GM23338 (cell line): ENCODE measurements at regions not wholly inside any gene's neighbourhood (a gene's known extent, or its start where the extent isn't known, plus 50 kb on each side); places are given as distances from the start of the nearest gene placed in this dataset.
A peak's percentile ranks its signal among the peaks of the same experiment; 100 is the strongest.

Experiments used
- ATAC-seq: fragments of 200-7000 bp; cut with Tn5 transposase; 3 replicates; pipeline ENCODE4 v1.9.1; 2020
- DNase-seq: peaks from one replicate; pipeline ENCODE4 v3.0.0-alpha.2; 2015; ENCODE audit warnings: low spot score
- H2AFZ ChIP-seq: fragments of 200-600 bp; sonication (generic); 2 replicates; pipeline ENCODE4 v1.8.0; 2016; ENCODE audit warnings: antibody characterized with exemption, mild to moderate bottlenecking, moderate library complexity
- H3F3A ChIP-seq: fragments of 200-600 bp; sonication (generic); replicated peaks from 2 replicates; pipeline ENCODE4 v1.8.0; 2017; ENCODE audit warnings: antibody characterized with exemption, mixed run types, low read depth
- H3K27ac ChIP-seq: fragments of 200-600 bp; sonication (generic); 2 replicates; pipeline ENCODE4 v1.6.1; 2016; ENCODE audit warnings: low read depth
- H3K27me3 ChIP-seq: fragments of 200-600 bp; sonication (generic); 2 replicates; pipeline ENCODE4 v1.8.0; 2016; ENCODE audit warnings: mild to moderate bottlenecking, mixed run types, moderate library complexity; ENCODE audit not compliant: insufficient read depth
- H3K36me3 ChIP-seq: fragments of 200-600 bp; sonication (generic); 2 replicates; pipeline ENCODE4 v1.8.0; 2016; ENCODE audit warnings: mild to moderate bottlenecking; ENCODE audit not compliant: insufficient read depth
- H3K4me1 ChIP-seq: fragments of 200-600 bp; sonication (generic); 2 replicates; pipeline ENCODE4 v1.8.0; 2016; ENCODE audit warnings: mild to moderate bottlenecking, moderate library complexity; ENCODE audit not compliant: insufficient read depth
- H3K4me2 ChIP-seq: fragments of 200-600 bp; sonication (generic); 2 replicates; pipeline ENCODE4 v1.7.1; 2017; ENCODE audit warnings: mixed run types
- H3K4me3 ChIP-seq: fragments of 200-600 bp; sonication (generic); 2 replicates; pipeline ENCODE4 v1.6.1; 2016; ENCODE audit warnings: mixed run types
- H3K79me2 ChIP-seq: fragments of 200-600 bp; sonication (generic); replicated peaks from 2 replicates; pipeline ENCODE4 v1.8.0; 2017; ENCODE audit warnings: mild to moderate bottlenecking; ENCODE audit not compliant: insufficient read depth
- H3K9me2 ChIP-seq: fragments of 200-600 bp; sonication (generic); 2 replicates; pipeline ENCODE4 v1.8.0; 2017; ENCODE audit not compliant: insufficient read depth
- H4K20me1 ChIP-seq: fragments of 200-600 bp; sonication (generic); replicated peaks from 2 replicates; pipeline ENCODE4 v1.8.0; 2017; ENCODE audit warnings: mild to moderate bottlenecking; ENCODE audit not compliant: insufficient read depth
- H3K27ac Mint-ChIP-seq: 2 replicates; pipeline ENCODE4 v1.8.0; 2020; ENCODE audit warnings: inconsistent platforms, mild to moderate bottlenecking, moderate library complexity, mixed read lengths
- H3K27me3 Mint-ChIP-seq: 3 replicates; pipeline ENCODE4 v1.8.0; 2022; ENCODE audit warnings: low read depth, mild to moderate bottlenecking, moderate library complexity, mixed read lengths, inconsistent platforms; ENCODE audit not compliant: insufficient read depth, poor library complexity
- H3K36me3 Mint-ChIP-seq: 3 replicates; pipeline ENCODE4 v1.8.0; 2021; ENCODE audit warnings: low read depth, mild to moderate bottlenecking, inconsistent platforms, moderate library complexity, mixed read lengths
- H3K4me1 Mint-ChIP-seq: 3 replicates; pipeline ENCODE4 v1.8.0; 2020; ENCODE audit warnings: mild to moderate bottlenecking, inconsistent platforms, mixed read lengths
- H3K4me3 Mint-ChIP-seq: 3 replicates; pipeline ENCODE4 v1.8.0; 2021; ENCODE audit warnings: moderate library complexity, mild to moderate bottlenecking, inconsistent platforms, mixed read lengths
- H3K9me3 Mint-ChIP-seq: 3 replicates; pipeline ENCODE4 v1.8.0; 2020; ENCODE audit warnings: moderate library complexity, mild to moderate bottlenecking, inconsistent platforms, mixed read lengths
- CREB1 ChIP-seq: fragments of 250-450 bp; sonication (Bioruptor Pico); IDR thresholded peaks from 2 replicates; pipeline ENCODE4 v1.5.0; 2020; ENCODE audit warnings: low read depth, mild to moderate bottlenecking, moderate library complexity
- NANOG ChIP-seq: IDR thresholded peaks from 2 replicates; pipeline ENCODE4 v1.6.1; 2016; ENCODE audit warnings: antibody characterized with exemption, borderline replicate concordance
- ZNF331 ChIP-seq: fragments of 250-450 bp; sonication (Bioruptor Pico); IDR thresholded peaks from 2 replicates; pipeline ENCODE4 v1.5.0; 2020; ENCODE audit warnings: low read depth, mild to moderate bottlenecking, moderate library complexity
- TF ChIP-seq, protein P1 (sequence below): fragments of 250-450 bp; sonication (Bioruptor Pico); IDR thresholded peaks from 2 replicates; pipeline ENCODE4 v1.5.0; 2020; ENCODE audit warnings: mild to moderate bottlenecking, moderate library complexity
- TF ChIP-seq, protein P2 (sequence below), 2 experiments: fragments of 200-600 bp in 1 of 2; sonication (generic) in 1 of 2; conservative IDR thresholded peaks; 2 replicates each; pipeline versions ENCODE4 v1.5.1 to v1.6.1; 2016 to 2017; ENCODE audit warnings: antibody characterized with exemption in 2 of 2, low read depth in 2 of 2, mild to moderate bottlenecking in 2 of 2, moderate library complexity in 1 of 2

DNA sequence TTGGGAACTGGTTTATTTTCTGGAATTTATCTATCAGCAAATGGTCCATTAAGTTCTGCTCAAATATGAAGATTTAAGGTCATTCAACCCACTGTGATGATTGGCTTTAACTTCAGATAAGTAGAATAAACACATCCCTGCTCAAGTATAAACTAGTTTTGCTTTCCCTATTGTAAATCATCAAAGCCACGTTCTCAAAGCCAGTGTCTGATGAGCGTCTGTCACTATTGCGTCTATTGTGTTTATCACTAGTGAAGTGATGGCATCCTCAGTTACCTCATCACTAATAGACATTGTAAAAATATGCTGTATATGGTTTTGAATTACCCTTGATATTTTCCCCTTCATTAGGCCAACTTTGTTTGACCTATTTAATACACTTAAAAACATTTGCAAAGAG is 351.3 kb downstream of the BCAT1 start (continued):
- TF ChIP-seq, protein P1, sequence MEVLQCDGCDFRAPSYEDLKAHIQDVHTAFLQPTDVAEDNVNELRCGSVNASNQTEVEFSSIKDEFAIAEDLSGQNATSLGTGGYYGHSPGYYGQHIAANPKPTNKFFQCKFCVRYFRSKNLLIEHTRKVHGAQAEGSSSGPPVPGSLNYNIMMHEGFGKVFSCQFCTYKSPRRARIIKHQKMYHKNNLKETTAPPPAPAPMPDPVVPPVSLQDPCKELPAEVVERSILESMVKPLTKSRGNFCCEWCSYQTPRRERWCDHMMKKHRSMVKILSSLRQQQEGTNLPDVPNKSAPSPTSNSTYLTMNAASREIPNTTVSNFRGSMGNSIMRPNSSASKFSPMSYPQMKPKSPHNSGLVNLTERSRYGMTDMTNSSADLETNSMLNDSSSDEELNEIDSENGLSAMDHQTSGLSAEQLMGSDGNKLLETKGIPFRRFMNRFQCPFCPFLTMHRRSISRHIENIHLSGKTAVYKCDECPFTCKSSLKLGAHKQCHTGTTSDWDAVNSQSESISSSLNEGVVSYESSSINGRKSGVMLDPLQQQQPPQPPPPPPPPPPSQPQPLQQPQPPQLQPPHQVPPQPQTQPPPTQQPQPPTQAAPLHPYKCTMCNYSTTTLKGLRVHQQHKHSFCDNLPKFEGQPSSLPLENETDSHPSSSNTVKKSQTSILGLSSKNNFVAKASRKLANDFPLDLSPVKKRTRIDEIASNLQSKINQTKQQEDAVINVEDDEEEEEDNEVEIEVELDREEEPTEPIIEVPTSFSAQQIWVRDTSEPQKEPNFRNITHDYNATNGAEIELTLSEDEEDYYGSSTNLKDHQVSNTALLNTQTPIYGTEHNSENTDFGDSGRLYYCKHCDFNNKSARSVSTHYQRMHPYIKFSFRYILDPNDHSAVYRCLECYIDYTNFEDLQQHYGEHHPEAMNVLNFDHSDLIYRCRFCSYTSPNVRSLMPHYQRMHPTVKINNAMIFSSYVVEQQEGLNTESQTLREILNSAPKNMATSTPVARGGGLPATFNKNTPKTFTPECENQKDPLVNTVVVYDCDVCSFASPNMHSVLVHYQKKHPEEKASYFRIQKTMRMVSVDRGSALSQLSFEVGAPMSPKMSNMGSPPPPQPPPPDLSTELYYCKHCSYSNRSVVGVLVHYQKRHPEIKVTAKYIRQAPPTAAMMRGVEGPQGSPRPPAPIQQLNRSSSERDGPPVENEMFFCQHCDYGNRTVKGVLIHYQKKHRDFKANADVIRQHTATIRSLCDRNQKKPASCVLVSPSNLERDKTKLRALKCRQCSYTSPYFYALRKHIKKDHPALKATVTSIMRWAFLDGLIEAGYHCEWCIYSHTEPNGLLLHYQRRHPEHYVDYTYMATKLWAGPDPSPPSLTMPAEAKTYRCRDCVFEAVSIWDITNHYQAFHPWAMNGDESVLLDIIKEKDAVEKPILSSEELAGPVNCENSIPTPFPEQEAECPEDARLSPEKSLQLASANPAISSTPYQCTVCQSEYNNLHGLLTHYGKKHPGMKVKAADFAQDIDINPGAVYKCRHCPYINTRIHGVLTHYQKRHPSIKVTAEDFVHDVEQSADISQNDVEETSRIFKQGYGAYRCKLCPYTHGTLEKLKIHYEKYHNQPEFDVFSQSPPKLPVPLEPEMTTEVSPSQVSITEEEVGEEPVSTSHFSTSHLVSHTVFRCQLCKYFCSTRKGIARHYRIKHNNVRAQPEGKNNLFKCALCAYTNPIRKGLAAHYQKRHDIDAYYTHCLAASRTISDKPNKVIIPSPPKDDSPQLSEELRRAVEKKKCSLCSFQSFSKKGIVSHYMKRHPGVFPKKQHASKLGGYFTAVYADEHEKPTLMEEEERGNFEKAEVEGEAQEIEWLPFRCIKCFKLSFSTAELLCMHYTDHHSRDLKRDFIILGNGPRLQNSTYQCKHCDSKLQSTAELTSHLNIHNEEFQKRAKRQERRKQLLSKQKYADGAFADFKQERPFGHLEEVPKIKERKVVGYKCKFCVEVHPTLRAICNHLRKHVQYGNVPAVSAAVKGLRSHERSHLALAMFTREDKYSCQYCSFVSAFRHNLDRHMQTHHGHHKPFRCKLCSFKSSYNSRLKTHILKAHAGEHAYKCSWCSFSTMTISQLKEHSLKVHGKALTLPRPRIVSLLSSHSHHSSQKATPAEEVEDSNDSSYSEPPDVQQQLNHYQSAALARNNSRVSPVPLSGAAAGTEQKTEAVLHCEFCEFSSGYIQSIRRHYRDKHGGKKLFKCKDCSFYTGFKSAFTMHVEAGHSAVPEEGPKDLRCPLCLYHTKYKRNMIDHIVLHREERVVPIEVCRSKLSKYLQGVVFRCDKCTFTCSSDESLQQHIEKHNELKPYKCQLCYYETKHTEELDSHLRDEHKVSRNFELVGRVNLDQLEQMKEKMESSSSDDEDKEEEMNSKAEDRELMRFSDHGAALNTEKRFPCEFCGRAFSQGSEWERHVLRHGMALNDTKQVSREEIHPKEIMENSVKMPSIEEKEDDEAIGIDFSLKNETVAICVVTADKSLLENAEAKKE (CRISPR knock-in tag) = no peak
- TF ChIP-seq NANOG (no peak), CREB1 (CRISPR knock-in tag) (no peak), ZNF331 (CRISPR knock-in tag) (no peak)

DNA sequence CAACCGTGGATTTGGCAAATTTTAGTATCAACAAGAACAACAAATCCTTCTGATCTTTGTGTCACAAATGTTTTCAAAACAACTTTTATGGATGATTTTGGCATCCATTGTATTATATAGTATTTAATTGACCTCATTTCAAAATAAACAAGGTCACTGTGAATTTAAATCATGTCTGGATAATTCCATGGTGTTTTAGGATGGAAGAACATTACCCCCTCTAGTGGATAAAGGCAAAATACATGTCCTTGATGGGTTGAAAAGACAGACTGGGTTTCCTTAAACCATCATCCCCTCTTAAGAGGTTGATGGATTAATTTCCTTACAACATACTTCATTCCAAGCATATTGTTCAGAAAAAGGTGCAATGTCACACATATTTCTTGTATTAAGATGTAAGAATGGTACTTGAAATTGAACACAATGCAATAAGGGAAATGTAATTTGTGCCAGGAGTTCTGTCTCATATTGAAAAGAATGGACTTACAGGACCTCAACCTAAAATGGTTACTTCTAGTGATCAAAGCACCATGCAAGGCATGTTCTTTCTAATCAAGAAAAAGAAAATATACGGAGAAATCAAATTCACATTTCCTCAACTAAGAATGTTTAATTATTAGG is 352.0 kb downstream of the BCAT1 start:
- Mint-ChIP-seq H3K9me3 (no peaks in the 10 kb centered on the region), H3K4me1 (peaks cover 8% of the 10 kb centered on the region), H3K4me3 (no peak overlapping the region), H3K27ac (no peak overlapping the region), H3K27me3 (no peaks in the 10 kb centered on the region), H3K36me3 (no peaks in the 10 kb centered on the region)
- no peaks in the 10 kb centered on the region for H3K36me3 ChIP-seq
- H3K79me2 ChIP-seq = no peaks in the 10 kb centered on the region
- no peaks in the 10 kb centered on the region for H3K27me3 ChIP-seq
- H3K9me2 ChIP-seq = no peaks in the 10 kb centered on the region
- H2AFZ ChIP-seq = no peak overlapping the region
- H3K27ac ChIP-seq = no peak overlapping the region
- H4K20me1 ChIP-seq = no peaks in the 10 kb centered on the region
- H3F3A ChIP-seq = no peaks in the 10 kb centered on the region
- ATAC-seq (peak; percentile 48; the same call in 1 of the 3 replicates), DNase-seq (peak; percentile 74)
- peaks cover 2% of the 10 kb centered on the region for H3K4me1 ChIP-seq
- H3K4me2 ChIP-seq = no peak overlapping the region
- TF ChIP-seq, protein P2, sequence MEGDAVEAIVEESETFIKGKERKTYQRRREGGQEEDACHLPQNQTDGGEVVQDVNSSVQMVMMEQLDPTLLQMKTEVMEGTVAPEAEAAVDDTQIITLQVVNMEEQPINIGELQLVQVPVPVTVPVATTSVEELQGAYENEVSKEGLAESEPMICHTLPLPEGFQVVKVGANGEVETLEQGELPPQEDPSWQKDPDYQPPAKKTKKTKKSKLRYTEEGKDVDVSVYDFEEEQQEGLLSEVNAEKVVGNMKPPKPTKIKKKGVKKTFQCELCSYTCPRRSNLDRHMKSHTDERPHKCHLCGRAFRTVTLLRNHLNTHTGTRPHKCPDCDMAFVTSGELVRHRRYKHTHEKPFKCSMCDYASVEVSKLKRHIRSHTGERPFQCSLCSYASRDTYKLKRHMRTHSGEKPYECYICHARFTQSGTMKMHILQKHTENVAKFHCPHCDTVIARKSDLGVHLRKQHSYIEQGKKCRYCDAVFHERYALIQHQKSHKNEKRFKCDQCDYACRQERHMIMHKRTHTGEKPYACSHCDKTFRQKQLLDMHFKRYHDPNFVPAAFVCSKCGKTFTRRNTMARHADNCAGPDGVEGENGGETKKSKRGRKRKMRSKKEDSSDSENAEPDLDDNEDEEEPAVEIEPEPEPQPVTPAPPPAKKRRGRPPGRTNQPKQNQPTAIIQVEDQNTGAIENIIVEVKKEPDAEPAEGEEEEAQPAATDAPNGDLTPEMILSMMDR (conservative IDR thresholded peaks at IDR 0.05; ENCODE audit: low read depth in 2 of 2) = peak; percentile 66 to 91
- no peak for TF ChIP-seq NANOG
- no peak overlapping the region for H3K4me3 ChIP-seq
